ENCODE measurements at regions not wholly inside any gene's neighbourhood (a gene's known extent, or its start where the extent isn't known, plus 50 kb on each side); places are given as distances from the start of the nearest gene placed in this dataset.
"Not testable (repeated sequence)": the region's sequence is repeated elsewhere in the genome, so short reads cannot be mapped to it uniquely, and the experiment has no call there.

GRCh38 chr2:207363761-207364290, 165.9 kb upstream of the CREB1 start:
- DNase-seq (ENCODE audit: low spot score) = no peak

GRCh38 chr2:207370646-207371045, 159.1 kb upstream of the CREB1 start:
- DNase-seq (ENCODE audit: low spot score) = no peak

- no peak for DNase-seq (ENCODE audit: low spot score)
Measured at GRCh38 chr2:207371877-207372276, 157.9 kb upstream of the CREB1 start.

GRCh38 chr2:207372483-207372882, 157.3 kb upstream of the CREB1 start:
- no peak for DNase-seq (ENCODE audit: low spot score)

GRCh38 chr2:207375207-207375875, 154.4 kb upstream of the CREB1 start:
- no peak for DNase-seq (ENCODE audit: low spot score)

- DNase-seq (ENCODE audit: low spot score) = not testable (repeated sequence)
Measured at GRCh38 chr2:207378620-207379019, 151.1 kb upstream of the CREB1 start.

GRCh38 chr2:207385076-207385475, 144.7 kb upstream of the CREB1 start:
- DNase-seq (ENCODE audit: low spot score) = no peak

- DNase-seq (ENCODE audit: low spot score) = no peak
Measured at GRCh38 chr2:207385903-207386302, 143.9 kb upstream of the CREB1 start.

GRCh38 chr2:207387001-207387571, 142.7 kb upstream of the CREB1 start:
- DNase-seq (ENCODE audit: low spot score) = no peak

- DNase-seq (ENCODE audit: low spot score) = no peak
Measured at GRCh38 chr2:207390302-207391095, 139.3 kb upstream of the CREB1 start.

GRCh38 chr2:207394203-207394781, 135.5 kb upstream of the CREB1 start:
- DNase-seq (ENCODE audit: low spot score) = no peak

- DNase-seq (ENCODE audit: low spot score) = no peak
Measured at GRCh38 chr2:207394812-207395534, 134.8 kb upstream of the CREB1 start.

GRCh38 chr2:207395535-207396251, 134.1 kb upstream of the CREB1 start:
- DNase-seq (ENCODE audit: low spot score) = no peak

GRCh38 chr2:207397917-207398655, 131.7 kb upstream of the CREB1 start:
- no peak for DNase-seq (ENCODE audit: low spot score)

GRCh38 chr2:207399301-207399700, 130.5 kb upstream of the CREB1 start:
- DNase-seq (ENCODE audit: low spot score) = no peak

- peak; percentile 31 for DNase-seq (ENCODE audit: low spot score)
Measured at GRCh38 chr2:207401338-207401737, 128.4 kb upstream of the CREB1 start.

- no peak for DNase-seq (ENCODE audit: low spot score)
Measured at GRCh38 chr2:207403141-207403540, 126.6 kb upstream of the CREB1 start.

- DNase-seq (ENCODE audit: low spot score) = no peak
Measured at GRCh38 chr2:207403950-207404349, 125.8 kb upstream of the CREB1 start.

GRCh38 chr2:207405150-207405549, 124.6 kb upstream of the CREB1 start:
- DNase-seq (ENCODE audit: low spot score) = no peak

- no peak for DNase-seq (ENCODE audit: low spot score)
Measured at GRCh38 chr2:207408086-207408794, 121.5 kb upstream of the CREB1 start.
